WTC11 (cell line): ENCODE measurements at regions not wholly inside any gene's neighbourhood (a gene's known extent, or its start where the extent isn't known, plus 50 kb on each side); places are given as distances from the start of the nearest gene placed in this dataset.

Source experiments
- FOXK1 ChIP-seq: sonication (generic); formaldehyde crosslinking; IDR thresholded peaks from 2 replicates; pipeline ENCODE4 v1.8.0; 2022; ENCODE audit warnings: mild to moderate bottlenecking, moderate library complexity, missing genetic modification reagents
- TP53 ChIP-seq: sonication (generic); formaldehyde crosslinking; IDR thresholded peaks from 2 replicates; pipeline ENCODE4 v1.8.1; 2023; ENCODE audit warnings: mild to moderate bottlenecking, missing genetic modification reagents
- TF ChIP-seq, protein P1 (sequence below): fragments of 200-600 bp; IDR thresholded peaks from 2 replicates; pipeline ENCODE4 v1.8.0; 2022; ENCODE audit warnings: antibody characterized with exemption
- TF ChIP-seq, protein P2 (sequence below): sonication (generic); formaldehyde crosslinking; IDR thresholded peaks from 2 replicates; pipeline ENCODE4 v1.8.1; 2023; ENCODE audit warnings: mild to moderate bottlenecking, missing genetic modification reagents, moderate library complexity
- TF ChIP-seq, protein P3 (sequence below): sonication (generic); formaldehyde crosslinking; IDR thresholded peaks from 2 replicates; pipeline ENCODE4 v1.8.0; 2022; ENCODE audit warnings: mild to moderate bottlenecking, missing genetic modification reagents

DNA sequence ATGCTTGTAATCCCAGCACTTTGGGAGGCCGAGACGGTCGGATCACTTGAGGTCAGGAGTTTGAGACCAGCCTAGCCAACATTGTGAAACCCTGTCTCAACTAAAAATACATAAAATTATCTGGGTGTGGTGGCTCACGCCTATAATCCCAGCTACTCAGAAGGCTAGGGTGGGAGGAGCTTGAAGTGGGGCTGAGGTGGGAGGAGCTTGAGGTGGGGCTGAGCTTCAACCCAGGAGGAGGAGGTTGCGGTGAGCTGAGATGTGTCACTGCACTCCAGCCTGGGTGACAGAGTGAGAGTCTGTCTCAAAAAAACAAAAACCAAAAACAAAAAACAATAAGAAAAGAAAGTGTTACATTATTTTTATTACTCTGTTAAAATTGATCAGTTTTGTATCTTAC is 1164.4 kb upstream of the IGFBP7 start:
- TF ChIP-seq, protein P1, sequence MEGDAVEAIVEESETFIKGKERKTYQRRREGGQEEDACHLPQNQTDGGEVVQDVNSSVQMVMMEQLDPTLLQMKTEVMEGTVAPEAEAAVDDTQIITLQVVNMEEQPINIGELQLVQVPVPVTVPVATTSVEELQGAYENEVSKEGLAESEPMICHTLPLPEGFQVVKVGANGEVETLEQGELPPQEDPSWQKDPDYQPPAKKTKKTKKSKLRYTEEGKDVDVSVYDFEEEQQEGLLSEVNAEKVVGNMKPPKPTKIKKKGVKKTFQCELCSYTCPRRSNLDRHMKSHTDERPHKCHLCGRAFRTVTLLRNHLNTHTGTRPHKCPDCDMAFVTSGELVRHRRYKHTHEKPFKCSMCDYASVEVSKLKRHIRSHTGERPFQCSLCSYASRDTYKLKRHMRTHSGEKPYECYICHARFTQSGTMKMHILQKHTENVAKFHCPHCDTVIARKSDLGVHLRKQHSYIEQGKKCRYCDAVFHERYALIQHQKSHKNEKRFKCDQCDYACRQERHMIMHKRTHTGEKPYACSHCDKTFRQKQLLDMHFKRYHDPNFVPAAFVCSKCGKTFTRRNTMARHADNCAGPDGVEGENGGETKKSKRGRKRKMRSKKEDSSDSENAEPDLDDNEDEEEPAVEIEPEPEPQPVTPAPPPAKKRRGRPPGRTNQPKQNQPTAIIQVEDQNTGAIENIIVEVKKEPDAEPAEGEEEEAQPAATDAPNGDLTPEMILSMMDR, result no peak
- TF ChIP-seq, protein P2, sequence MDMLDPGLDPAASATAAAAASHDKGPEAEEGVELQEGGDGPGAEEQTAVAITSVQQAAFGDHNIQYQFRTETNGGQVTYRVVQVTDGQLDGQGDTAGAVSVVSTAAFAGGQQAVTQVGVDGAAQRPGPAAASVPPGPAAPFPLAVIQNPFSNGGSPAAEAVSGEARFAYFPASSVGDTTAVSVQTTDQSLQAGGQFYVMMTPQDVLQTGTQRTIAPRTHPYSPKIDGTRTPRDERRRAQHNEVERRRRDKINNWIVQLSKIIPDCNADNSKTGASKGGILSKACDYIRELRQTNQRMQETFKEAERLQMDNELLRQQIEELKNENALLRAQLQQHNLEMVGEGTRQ, result no peak
- TF ChIP-seq, protein P3, sequence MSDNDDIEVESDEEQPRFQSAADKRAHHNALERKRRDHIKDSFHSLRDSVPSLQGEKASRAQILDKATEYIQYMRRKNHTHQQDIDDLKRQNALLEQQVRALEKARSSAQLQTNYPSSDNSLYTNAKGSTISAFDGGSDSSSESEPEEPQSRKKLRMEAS (CRISPR knock-in tag), result no peak
- TF ChIP-seq FOXK1 (CRISPR knock-in tag) (no peak), TP53 (CRISPR knock-in tag) (no peak)
